K562 (cell line): ENCODE measurements at regions not wholly inside any gene's neighbourhood (a gene's known extent, or its start where the extent isn't known, plus 50 kb on each side); places are given as distances from the start of the nearest gene placed in this dataset.

ENCODE experiments used
- ATAC-seq: fragments of 200-7000 bp; cut with Tn5 transposase; 3 replicates; pipeline ENCODE4 v1.9.1; 2020; ENCODE audit warnings: moderate library complexity
- BruUV-seq: library from RNA; stranded (reverse); fragments of 400-500 nt; replicated peaks from 2 replicates; lab custom pipeline; 2021; lab: Mats Ljungman, UMichigan
- CTCF ChIA-PET: fragments of 300-600 bp; formaldehyde crosslinking; extraction: SDS; loops from one replicate; lab custom pipeline; 2021; ENCODE audit warnings: low intra/inter-chr PET ratio; lab: Yijun Ruan, JAX
- POLR2A ChIA-PET: fragments of 300-600, 350-650 bp; sonication (Branson Sonifier 250); formaldehyde crosslinking; extraction: SDS; loops from one replicate; lab custom pipeline; 2021; ENCODE audit warnings: antibody characterized with exemption, inconsistent platforms; lab: Yijun Ruan, JAX
- DNase-seq, 4 experiments: peaks; one replicate each; pipeline versions ENCODE4 v3.0.0 to v3.0.0-alpha.2; 2011 to 2018; ENCODE audit warnings: low spot score in 3 of 4, mixed read lengths in 3 of 4; ENCODE audit errors: extremely low read depth in 1 of 4
- FAIRE-seq: peaks from 2 replicates; lab custom pipeline; 2011; peaks lifted over from hg19 to GRCh38; lab: Jason Lieb, UNC
- H2AFZ ChIP-seq: 2 replicates; pipeline ENCODE4 v1.6.0; 2011; ENCODE audit warnings: low read depth, low read length, control low read depth, inconsistent platforms
- H3K27ac ChIP-seq: fragments of 200-600 bp; 3 replicates; pipeline ENCODE4 v1.8.0; 2011; ENCODE audit warnings: low read depth, mild to moderate bottlenecking, control low read depth, inconsistent platforms, low read length, moderate library complexity, mixed read lengths; ENCODE audit errors: extremely low read depth
- H3K27me3 ChIP-seq, 2 experiments: fragments of 300-600 bp in 1 of 2; 2 replicates in 1 of 2; 3 replicates in 1 of 2; pipeline versions ENCODE4 v1.6.0 to v1.8.0; 2011; ENCODE audit warnings: inconsistent platforms in 2 of 2, low read length in 2 of 2, mild to moderate bottlenecking in 1 of 2, mixed read lengths in 1 of 2, moderate library complexity in 1 of 2; ENCODE audit not compliant: control insufficient read depth in 2 of 2, insufficient read depth in 2 of 2
- H3K36me3 ChIP-seq: fragments of 300-600 bp; 3 replicates; pipeline ENCODE4 v1.8.0; 2011; ENCODE audit warnings: mild to moderate bottlenecking, low read length, inconsistent platforms; ENCODE audit not compliant: control insufficient read depth, insufficient read depth
- H3K4me1 ChIP-seq, 2 experiments: fragments of 200-600 bp in 1 of 2; replicated peaks in 1 of 2; 2 replicates in 1 of 2; 3 replicates in 1 of 2; pipeline versions ENCODE4 v1.5.1 to v1.8.0; 2011; ENCODE audit warnings: inconsistent platforms in 2 of 2, low read length in 2 of 2, mild to moderate bottlenecking in 1 of 2, mixed read lengths in 1 of 2, moderate library complexity in 1 of 2; ENCODE audit not compliant: control insufficient read depth in 2 of 2, insufficient read depth in 2 of 2
- H3K4me2 ChIP-seq: 2 replicates; pipeline ENCODE4 v1.6.1; 2011; ENCODE audit warnings: low read length, control low read depth, inconsistent platforms, mixed read lengths; ENCODE audit not compliant: insufficient read depth
- H3K4me3 ChIP-seq: fragments of 200-600 bp; sonication (generic), shearing (Covaris generic); 2 replicates; pipeline ENCODE4 v1.5.1; 2016; ENCODE audit warnings: control low read depth, inconsistent platforms
- H3K79me2 ChIP-seq: fragments of 200-600 bp; 3 replicates; pipeline ENCODE4 v1.8.0; 2011; ENCODE audit warnings: low read length, inconsistent platforms; ENCODE audit not compliant: control insufficient read depth, insufficient read depth
- H3K9ac ChIP-seq, 2 experiments: 2 replicates each; pipeline versions ENCODE4 v1.6.0 to v1.6.1; 2011; ENCODE audit warnings: low read depth in 2 of 2, low read length in 2 of 2, control low read depth in 1 of 2, inconsistent platforms in 1 of 2, mild to moderate bottlenecking in 1 of 2, mixed read lengths in 1 of 2; ENCODE audit not compliant: insufficient read depth in 1 of 2
- H3K9me1 ChIP-seq: one replicate; pipeline ENCODE4 v1.6.0; 2011; ENCODE audit warnings: inconsistent platforms, mild to moderate bottlenecking, low read length, moderate library complexity; ENCODE audit not compliant: control insufficient read depth, insufficient read depth
- H3K9me3 ChIP-seq: replicated peaks from 2 replicates; pipeline ENCODE4 v1.5.1; 2011; ENCODE audit warnings: low read depth, low read length, inconsistent platforms; ENCODE audit not compliant: control insufficient read depth, insufficient read depth
- H4K20me1 ChIP-seq: replicated peaks from 2 replicates; pipeline ENCODE4 v1.6.1; 2011; ENCODE audit warnings: low read length, inconsistent platforms, mixed read lengths; ENCODE audit not compliant: control insufficient read depth, insufficient read depth
- DACH1 ChIP-seq: fragments of 450-650 bp; IDR thresholded peaks from 2 replicates; pipeline ENCODE4 v1.6.1; 2018; ENCODE audit not compliant: partially characterized antibody
- FOXA1 ChIP-seq: fragments of 450-650 bp; IDR thresholded peaks from 2 replicates; pipeline ENCODE4 v1.6.1; 2016; ENCODE audit warnings: mild to moderate bottlenecking, borderline replicate concordance
- FOXJ3 ChIP-seq: sonication (generic); formaldehyde crosslinking; IDR thresholded peaks from 2 replicates; pipeline ENCODE4 v1.4.0; 2020; ENCODE audit warnings: mild to moderate bottlenecking, missing genetic modification reagents
- HEY1 ChIP-seq: fragments of 250-450 bp; sonication (Bioruptor Pico); IDR thresholded peaks from 2 replicates; pipeline ENCODE4 v1.5.0; 2020; ENCODE audit warnings: mild to moderate bottlenecking, moderate library complexity, borderline replicate concordance
- ILF3 ChIP-seq: fragments of 450-650 bp; IDR thresholded peaks from 2 replicates; pipeline ENCODE4 v1.6.1; 2018; ENCODE audit warnings: antibody characterized with exemption, mild to moderate bottlenecking, moderate library complexity, borderline replicate concordance
- KLF1 ChIP-seq: fragments of 450-650 bp; IDR thresholded peaks from 2 replicates; pipeline ENCODE4 v1.6.1; 2016; ENCODE audit warnings: missing genetic modification characterization, missing compliant biosample characterization
- POLR3G ChIP-seq: IDR thresholded peaks from 2 replicates; pipeline ENCODE4 v1.6.1; 2011; ENCODE audit not compliant: insufficient read length, insufficient replicate concordance; ENCODE audit errors: extremely low read depth
- RBM39 ChIP-seq: fragments of 200-400 bp; formaldehyde crosslinking; optimal IDR thresholded peaks from 2 replicates; pipeline ENCODE3; 2018; ENCODE audit warnings: low read depth, low read length
- TAF15 ChIP-seq: fragments of 200-400 bp; formaldehyde crosslinking; IDR thresholded peaks from 2 replicates; pipeline ENCODE4 v1.6.1; 2017; ENCODE audit warnings: mild to moderate bottlenecking, low read depth, low read length, moderate library complexity
- TEAD2 ChIP-seq: fragments of 450-650 bp; IDR thresholded peaks from 2 replicates; pipeline ENCODE4 v1.6.1; 2016; ENCODE audit warnings: missing genetic modification characterization, control low read depth, missing compliant biosample characterization
- U2AF1 ChIP-seq: fragments of 200-400 bp; formaldehyde crosslinking; optimal IDR thresholded peaks from 2 replicates; pipeline ENCODE3; 2017; ENCODE audit warnings: mild to moderate bottlenecking, low read depth, low read length, moderate library complexity
- ZNF124 ChIP-seq: sonication (generic); formaldehyde crosslinking; IDR thresholded peaks from 2 replicates; pipeline ENCODE4 v1.8.1; 2022; ENCODE audit warnings: missing genetic modification reagents
- WGBS: fragments of 100-300 bp; shearing (Covaris generic); methylation state at CpG from one replicate; pipeline ENCODE4 v1.1.6; 2016; ENCODE audit warnings: low coverage, mixed read lengths; ENCODE audit not compliant: insufficient coverage; ENCODE audit errors: missing lambda C conversion rate; 5-methylcytosine and 5-hydroxymethylcytosine counted together
- in situ Hi-C: fragments of 300-500 bp; cut with MboI; formaldehyde crosslinking; loops from 4 replicates; pipeline ENCODE4 v1.15.0; 2018; ENCODE audit warnings: inconsistent platforms, mixed read lengths
- intact Hi-C: fragments of 100-400 bp; cut with micrococcal nuclease; formaldehyde crosslinking; loops from 2 replicates; pipeline ENCODE4 v1.14.2; 2022
- TF ChIP-seq, protein P1 (sequence below): fragments of 250-450 bp; sonication (Bioruptor Pico); IDR thresholded peaks from 2 replicates; pipeline ENCODE4 v1.6.1; 2021; ENCODE audit warnings: mild to moderate bottlenecking
- TF ChIP-seq, protein P2 (sequence below): fragments of 250-450 bp; sonication (Bioruptor Pico); IDR thresholded peaks from 2 replicates; pipeline ENCODE4 v1.4.0; 2020; ENCODE audit warnings: mild to moderate bottlenecking, moderate library complexity
- TF ChIP-seq, protein P3 (sequence below): sonication (generic); formaldehyde crosslinking; IDR thresholded peaks from 2 replicates; pipeline ENCODE4 v1.8.0; 2022; ENCODE audit warnings: mild to moderate bottlenecking, missing genetic modification reagents
- TF ChIP-seq, protein P4 (sequence below): sonication (generic); formaldehyde crosslinking; IDR thresholded peaks from 2 replicates; pipeline ENCODE4 v1.8.1; 2023; ENCODE audit warnings: mild to moderate bottlenecking, missing genetic modification reagents, moderate library complexity

DNA sequence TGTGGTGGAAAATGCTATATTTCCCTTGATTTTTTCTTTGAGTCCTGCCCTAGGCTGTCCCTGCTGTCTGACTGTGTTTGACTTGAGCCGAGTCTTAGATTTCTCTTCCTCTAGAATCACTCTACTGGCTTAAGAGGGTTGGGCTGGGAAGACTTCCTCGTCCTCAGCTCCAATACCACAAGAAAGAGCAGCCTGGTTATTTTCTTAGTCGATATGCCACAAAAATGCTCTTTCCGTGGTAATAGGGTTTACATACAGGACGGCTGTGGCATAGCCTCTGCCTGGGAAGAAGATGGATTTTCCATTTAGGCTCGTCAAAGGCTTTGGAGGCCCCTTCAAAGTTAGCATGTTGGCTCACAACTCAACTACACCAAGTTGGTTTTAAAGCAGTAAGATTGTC is 212.0 kb upstream of the IGFBP3 start:
- H3K4me1 ChIP-seq: no peaks in the 10 kb centered on the region
- no peaks in the 10 kb centered on the region for H3K79me2 ChIP-seq
- POLR2A ChIA-PET: no interaction called here
- no peak overlapping the region for H3K9ac ChIP-seq
- no peaks in the 10 kb centered on the region for H3K36me3 ChIP-seq
- H3K4me2 ChIP-seq: no peak overlapping the region
- no peaks in the 10 kb centered on the region for H3K9me1 ChIP-seq
- in situ Hi-C loops: no loop called here
- ATAC-seq (no peak), FAIRE-seq (no peak), DNase-seq (no peak)
- no peaks in the 10 kb centered on the region for H3K27me3 ChIP-seq
- H2AFZ ChIP-seq: no peak overlapping the region
- intact Hi-C loops: no loop called here
- CTCF ChIA-PET: no interaction called here
- no TSS peak for BruUV-seq
- H3K27ac ChIP-seq: no peak overlapping the region
- 0% methylated on average over 6 of the region's 6 CpGs for WGBS
- no peaks in the 10 kb centered on the region for H4K20me1 ChIP-seq
- H3K9me3 ChIP-seq: 0 out of 2 replicates have a peak, but pooled peaks cover 3% of the 10 kb centered on the region
- H3K4me3 ChIP-seq: no peak overlapping the region
- TF ChIP-seq KLF1 (tag): no peak
- TF ChIP-seq, protein P1, sequence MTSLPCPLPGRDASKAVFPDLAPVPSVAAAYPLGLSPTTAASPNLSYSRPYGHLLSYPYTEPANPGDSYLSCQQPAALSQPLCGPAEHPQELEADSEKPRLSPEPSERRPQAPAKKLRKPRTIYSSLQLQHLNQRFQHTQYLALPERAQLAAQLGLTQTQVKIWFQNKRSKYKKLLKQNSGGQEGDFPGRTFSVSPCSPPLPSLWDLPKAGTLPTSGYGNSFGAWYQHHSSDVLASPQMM (CRISPR knock-in tag): no peak
- no peak for TF ChIP-seq ZNF124 (CRISPR knock-in tag)
- no peak for TF ChIP-seq FOXA1
- TF ChIP-seq TAF15: no peak
- no peak for TF ChIP-seq POLR3G
- TF ChIP-seq TEAD2 (tag): no peak
- TF ChIP-seq RBM39: no peak
- TF ChIP-seq, protein P2, sequence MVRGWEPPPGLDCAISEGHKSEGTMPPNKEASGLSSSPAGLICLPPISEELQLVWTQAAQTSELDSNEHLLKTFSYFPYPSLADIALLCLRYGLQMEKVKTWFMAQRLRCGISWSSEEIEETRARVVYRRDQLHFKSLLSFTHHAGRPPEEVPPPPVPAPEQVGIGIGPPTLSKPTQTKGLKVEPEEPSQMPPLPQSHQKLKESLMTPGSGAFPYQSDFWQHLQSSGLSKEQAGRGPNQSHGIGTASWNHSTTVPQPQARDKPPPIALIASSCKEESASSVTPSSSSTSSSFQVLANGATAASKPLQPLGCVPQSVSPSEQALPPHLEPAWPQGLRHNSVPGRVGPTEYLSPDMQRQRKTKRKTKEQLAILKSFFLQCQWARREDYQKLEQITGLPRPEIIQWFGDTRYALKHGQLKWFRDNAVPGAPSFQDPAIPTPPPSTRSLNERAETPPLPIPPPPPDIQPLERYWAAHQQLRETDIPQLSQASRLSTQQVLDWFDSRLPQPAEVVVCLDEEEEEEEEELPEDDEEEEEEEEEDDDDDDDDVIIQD: no peak
- no peak for TF ChIP-seq U2AF1
- no peak for TF ChIP-seq FOXJ3
- TF ChIP-seq, protein P3, sequence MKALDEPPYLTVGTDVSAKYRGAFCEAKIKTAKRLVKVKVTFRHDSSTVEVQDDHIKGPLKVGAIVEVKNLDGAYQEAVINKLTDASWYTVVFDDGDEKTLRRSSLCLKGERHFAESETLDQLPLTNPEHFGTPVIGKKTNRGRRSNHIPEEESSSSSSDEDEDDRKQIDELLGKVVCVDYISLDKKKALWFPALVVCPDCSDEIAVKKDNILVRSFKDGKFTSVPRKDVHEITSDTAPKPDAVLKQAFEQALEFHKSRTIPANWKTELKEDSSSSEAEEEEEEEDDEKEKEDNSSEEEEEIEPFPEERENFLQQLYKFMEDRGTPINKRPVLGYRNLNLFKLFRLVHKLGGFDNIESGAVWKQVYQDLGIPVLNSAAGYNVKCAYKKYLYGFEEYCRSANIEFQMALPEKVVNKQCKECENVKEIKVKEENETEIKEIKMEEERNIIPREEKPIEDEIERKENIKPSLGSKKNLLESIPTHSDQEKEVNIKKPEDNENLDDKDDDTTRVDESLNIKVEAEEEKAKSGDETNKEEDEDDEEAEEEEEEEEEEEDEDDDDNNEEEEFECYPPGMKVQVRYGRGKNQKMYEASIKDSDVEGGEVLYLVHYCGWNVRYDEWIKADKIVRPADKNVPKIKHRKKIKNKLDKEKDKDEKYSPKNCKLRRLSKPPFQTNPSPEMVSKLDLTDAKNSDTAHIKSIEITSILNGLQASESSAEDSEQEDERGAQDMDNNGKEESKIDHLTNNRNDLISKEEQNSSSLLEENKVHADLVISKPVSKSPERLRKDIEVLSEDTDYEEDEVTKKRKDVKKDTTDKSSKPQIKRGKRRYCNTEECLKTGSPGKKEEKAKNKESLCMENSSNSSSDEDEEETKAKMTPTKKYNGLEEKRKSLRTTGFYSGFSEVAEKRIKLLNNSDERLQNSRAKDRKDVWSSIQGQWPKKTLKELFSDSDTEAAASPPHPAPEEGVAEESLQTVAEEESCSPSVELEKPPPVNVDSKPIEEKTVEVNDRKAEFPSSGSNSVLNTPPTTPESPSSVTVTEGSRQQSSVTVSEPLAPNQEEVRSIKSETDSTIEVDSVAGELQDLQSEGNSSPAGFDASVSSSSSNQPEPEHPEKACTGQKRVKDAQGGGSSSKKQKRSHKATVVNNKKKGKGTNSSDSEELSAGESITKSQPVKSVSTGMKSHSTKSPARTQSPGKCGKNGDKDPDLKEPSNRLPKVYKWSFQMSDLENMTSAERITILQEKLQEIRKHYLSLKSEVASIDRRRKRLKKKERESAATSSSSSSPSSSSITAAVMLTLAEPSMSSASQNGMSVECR (CRISPR knock-in tag): no peak
- TF ChIP-seq ILF3: no peak
- TF ChIP-seq, protein P4, sequence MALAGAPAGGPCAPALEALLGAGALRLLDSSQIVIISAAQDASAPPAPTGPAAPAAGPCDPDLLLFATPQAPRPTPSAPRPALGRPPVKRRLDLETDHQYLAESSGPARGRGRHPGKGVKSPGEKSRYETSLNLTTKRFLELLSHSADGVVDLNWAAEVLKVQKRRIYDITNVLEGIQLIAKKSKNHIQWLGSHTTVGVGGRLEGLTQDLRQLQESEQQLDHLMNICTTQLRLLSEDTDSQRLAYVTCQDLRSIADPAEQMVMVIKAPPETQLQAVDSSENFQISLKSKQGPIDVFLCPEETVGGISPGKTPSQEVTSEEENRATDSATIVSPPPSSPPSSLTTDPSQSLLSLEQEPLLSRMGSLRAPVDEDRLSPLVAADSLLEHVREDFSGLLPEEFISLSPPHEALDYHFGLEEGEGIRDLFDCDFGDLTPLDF (CRISPR knock-in tag): no peak
- no peak for TF ChIP-seq HEY1 (CRISPR knock-in tag)
- TF ChIP-seq DACH1: no peak
